Panc1 (cell line): ENCODE measurements at regions not wholly inside any gene's neighbourhood (a gene's known extent, or its start where the extent isn't known, plus 50 kb on each side); places are given as distances from the start of the nearest gene placed in this dataset.

Experiments used
- ATAC-seq: fragments of 200-7000 bp; cut with Tn5 transposase; 2 replicates; pipeline ENCODE4 v1.9.1; 2020; ENCODE audit warnings: mild to moderate bottlenecking, moderate library complexity
- BruUV-seq: library from RNA; stranded (reverse); fragments of 400-500 nt; replicated peaks from 2 replicates; lab custom pipeline; 2021; lab: Mats Ljungman, UMichigan
- CTCF ChIA-PET: fragments of 300-600 bp; sonication (Branson Sonifier 250); formaldehyde crosslinking; loops from one replicate; lab custom pipeline; 2022; ENCODE audit warnings: antibody characterized with exemption; lab: Charles Lee
- POLR2A ChIA-PET: fragments of 300-600 bp; sonication (Branson Sonifier 250); formaldehyde crosslinking; loops from one replicate; lab custom pipeline; 2022; ENCODE audit warnings: antibody characterized with exemption; lab: Charles Lee
- DNase-seq: peaks from one replicate; pipeline ENCODE4 v3.0.0-alpha.2; 2010; ENCODE audit warnings: low read depth, low spot score
- H3K27ac ChIP-seq: 2 replicates; pipeline ENCODE4 v1.5.1; 2011; ENCODE audit warnings: mild to moderate bottlenecking, low read length, inconsistent platforms
- H3K27me3 ChIP-seq: fragments of 200-500 bp; sonication (Bioruptor generic); 2 replicates; pipeline ENCODE4 v1.6.0; 2014; ENCODE audit warnings: low read length, inconsistent platforms; ENCODE audit not compliant: control insufficient read depth, insufficient read depth
- H3K36me3 ChIP-seq: fragments of 200-500 bp; sonication (Bioruptor generic); 2 replicates; pipeline ENCODE4 v1.5.1; 2014; ENCODE audit warnings: inconsistent platforms, mild to moderate bottlenecking, low read length, moderate library complexity; ENCODE audit not compliant: control insufficient read depth, insufficient read depth
- H3K4me1 ChIP-seq: 2 replicates; pipeline ENCODE4 v1.5.1; 2011; ENCODE audit warnings: inconsistent platforms, mild to moderate bottlenecking, low read length, moderate library complexity; ENCODE audit not compliant: control insufficient read depth, insufficient read depth
- H3K4me3 ChIP-seq, 2 experiments: 2 replicates each; pipeline ENCODE4 v1.5.1; 2011 to 2012; ENCODE audit warnings: low read depth in 2 of 2, low read length in 2 of 2, mild to moderate bottlenecking in 2 of 2, inconsistent platforms in 1 of 2, moderate library complexity in 1 of 2
- H3K9me3 ChIP-seq: fragments of 200-500 bp; sonication (Bioruptor generic); 2 replicates; pipeline ENCODE4 v1.5.1; 2014; ENCODE audit warnings: low read depth, mild to moderate bottlenecking, inconsistent platforms, low read length, moderate library complexity; ENCODE audit not compliant: control insufficient read depth, insufficient read depth
- POLR2AphosphoS5 ChIP-seq: IDR thresholded peaks from 2 replicates; pipeline ENCODE4 v1.6.1; 2012; ENCODE audit warnings: mild to moderate bottlenecking, low read depth, low read length, moderate library complexity
- SIN3A ChIP-seq: IDR thresholded peaks from 2 replicates; pipeline ENCODE4 v1.6.1; 2012; ENCODE audit warnings: low read depth, mild to moderate bottlenecking, low read length, moderate library complexity, borderline replicate concordance; ENCODE audit not compliant: insufficient read depth
- TCF7L2 ChIP-seq: IDR thresholded peaks from 2 replicates; pipeline ENCODE4 v1.6.1; 2011; ENCODE audit warnings: mild to moderate bottlenecking, low read depth, low read length, inconsistent platforms
- in situ Hi-C: cut with HindIII; loops from 2 replicates; pipeline ENCODE4 v1.10.0; 2016; ENCODE audit warnings: low sequenced_read_pairs, low pct_unique_long_range_greater_than_20kb
- intact Hi-C: fragments of 100-400 bp; cut with micrococcal nuclease; formaldehyde crosslinking; loops from one replicate; pipeline ENCODE4 v1.10.0; 2022; ENCODE audit not compliant: unreplicated experiment
- TF ChIP-seq, protein P1 (sequence below): fragments of 450-650 bp; IDR thresholded peaks from 2 replicates; pipeline ENCODE4 v1.5.1; 2017; ENCODE audit warnings: mild to moderate bottlenecking
- TF ChIP-seq, protein P2 (sequence below), 2 experiments: IDR thresholded peaks; 2 replicates each; pipeline ENCODE4 v1.6.1; 2011 to 2012; ENCODE audit warnings: low read depth in 2 of 2, control low read depth in 1 of 2, low read length in 1 of 2, mild to moderate bottlenecking in 1 of 2, moderate library complexity in 1 of 2; ENCODE audit not compliant: insufficient read depth in 1 of 2

- Histone ChIP-seq H3K4me3 (no peak overlapping the region), H3K36me3 (no peaks in the 10 kb centered on the region), H3K9me3 (peaks cover 3% of the 10 kb centered on the region; the same call in 1 of the 2 replicates), H3K4me1 (no peaks in the 10 kb centered on the region), H3K27me3 (no peaks in the 10 kb centered on the region), H3K27ac (no peak overlapping the region)
- no peak for ATAC-seq
- ChIA-PET CTCF (no interaction called here), POLR2A (no interaction called here)
- intact Hi-C loops (no loop called here), in situ Hi-C loops (no loop called here)
- no TSS peak for BruUV-seq
- DNase-seq = no peak
- TF ChIP-seq TCF7L2 = no peak
- TF ChIP-seq, protein P1, sequence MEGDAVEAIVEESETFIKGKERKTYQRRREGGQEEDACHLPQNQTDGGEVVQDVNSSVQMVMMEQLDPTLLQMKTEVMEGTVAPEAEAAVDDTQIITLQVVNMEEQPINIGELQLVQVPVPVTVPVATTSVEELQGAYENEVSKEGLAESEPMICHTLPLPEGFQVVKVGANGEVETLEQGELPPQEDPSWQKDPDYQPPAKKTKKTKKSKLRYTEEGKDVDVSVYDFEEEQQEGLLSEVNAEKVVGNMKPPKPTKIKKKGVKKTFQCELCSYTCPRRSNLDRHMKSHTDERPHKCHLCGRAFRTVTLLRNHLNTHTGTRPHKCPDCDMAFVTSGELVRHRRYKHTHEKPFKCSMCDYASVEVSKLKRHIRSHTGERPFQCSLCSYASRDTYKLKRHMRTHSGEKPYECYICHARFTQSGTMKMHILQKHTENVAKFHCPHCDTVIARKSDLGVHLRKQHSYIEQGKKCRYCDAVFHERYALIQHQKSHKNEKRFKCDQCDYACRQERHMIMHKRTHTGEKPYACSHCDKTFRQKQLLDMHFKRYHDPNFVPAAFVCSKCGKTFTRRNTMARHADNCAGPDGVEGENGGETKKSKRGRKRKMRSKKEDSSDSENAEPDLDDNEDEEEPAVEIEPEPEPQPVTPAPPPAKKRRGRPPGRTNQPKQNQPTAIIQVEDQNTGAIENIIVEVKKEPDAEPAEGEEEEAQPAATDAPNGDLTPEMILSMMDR = no peak
- TF ChIP-seq, protein P2, sequence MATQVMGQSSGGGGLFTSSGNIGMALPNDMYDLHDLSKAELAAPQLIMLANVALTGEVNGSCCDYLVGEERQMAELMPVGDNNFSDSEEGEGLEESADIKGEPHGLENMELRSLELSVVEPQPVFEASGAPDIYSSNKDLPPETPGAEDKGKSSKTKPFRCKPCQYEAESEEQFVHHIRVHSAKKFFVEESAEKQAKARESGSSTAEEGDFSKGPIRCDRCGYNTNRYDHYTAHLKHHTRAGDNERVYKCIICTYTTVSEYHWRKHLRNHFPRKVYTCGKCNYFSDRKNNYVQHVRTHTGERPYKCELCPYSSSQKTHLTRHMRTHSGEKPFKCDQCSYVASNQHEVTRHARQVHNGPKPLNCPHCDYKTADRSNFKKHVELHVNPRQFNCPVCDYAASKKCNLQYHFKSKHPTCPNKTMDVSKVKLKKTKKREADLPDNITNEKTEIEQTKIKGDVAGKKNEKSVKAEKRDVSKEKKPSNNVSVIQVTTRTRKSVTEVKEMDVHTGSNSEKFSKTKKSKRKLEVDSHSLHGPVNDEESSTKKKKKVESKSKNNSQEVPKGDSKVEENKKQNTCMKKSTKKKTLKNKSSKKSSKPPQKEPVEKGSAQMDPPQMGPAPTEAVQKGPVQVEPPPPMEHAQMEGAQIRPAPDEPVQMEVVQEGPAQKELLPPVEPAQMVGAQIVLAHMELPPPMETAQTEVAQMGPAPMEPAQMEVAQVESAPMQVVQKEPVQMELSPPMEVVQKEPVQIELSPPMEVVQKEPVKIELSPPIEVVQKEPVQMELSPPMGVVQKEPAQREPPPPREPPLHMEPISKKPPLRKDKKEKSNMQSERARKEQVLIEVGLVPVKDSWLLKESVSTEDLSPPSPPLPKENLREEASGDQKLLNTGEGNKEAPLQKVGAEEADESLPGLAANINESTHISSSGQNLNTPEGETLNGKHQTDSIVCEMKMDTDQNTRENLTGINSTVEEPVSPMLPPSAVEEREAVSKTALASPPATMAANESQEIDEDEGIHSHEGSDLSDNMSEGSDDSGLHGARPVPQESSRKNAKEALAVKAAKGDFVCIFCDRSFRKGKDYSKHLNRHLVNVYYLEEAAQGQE (IDR thresholded peaks at IDR 0.05; ENCODE audit: insufficient read depth in 1 of 2, low read depth in 2 of 2, low read length in 1 of 2) = no peak
- no peak for TF ChIP-seq POLR2AphosphoS5
- TF ChIP-seq SIN3A = no peak
Observed at GRCh38 chr1:82454431-82454830, 653.7 kb downstream of the ADGRL2 start.

DNA sequence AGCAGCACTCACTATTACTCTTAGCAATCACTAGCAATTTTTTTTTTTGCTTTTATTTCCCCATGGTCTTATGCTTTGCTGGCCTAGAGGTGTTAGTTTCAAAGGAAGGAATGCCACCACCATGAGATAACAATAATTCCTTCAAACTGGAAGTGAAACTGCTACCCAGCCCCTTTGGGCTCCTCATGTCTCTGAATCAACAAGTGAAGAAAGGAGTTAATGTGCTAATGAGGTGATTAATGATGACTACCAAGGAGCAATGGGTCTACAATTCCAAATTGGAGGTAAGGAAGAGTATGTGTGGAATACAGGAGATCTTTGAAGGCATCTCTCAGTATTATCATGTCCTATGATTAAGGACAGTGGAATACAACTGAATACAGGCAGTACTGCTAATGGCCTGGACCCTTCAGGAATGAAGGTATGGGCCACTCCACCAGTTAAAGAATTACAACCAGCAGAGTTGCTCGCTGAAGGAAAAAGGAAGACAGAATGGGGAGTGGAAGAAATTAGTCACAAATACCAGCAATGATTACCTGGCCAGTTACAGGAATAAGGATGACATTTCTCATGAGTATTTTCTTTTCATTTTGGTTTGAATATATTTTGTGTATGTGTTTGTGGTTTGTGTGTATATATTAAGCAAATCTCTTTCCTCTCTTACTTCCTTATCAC lies 652.9 kb downstream of the ADGRL2 start:
- ChIA-PET CTCF (no interaction called here), POLR2A (no interaction called here)
- Histone ChIP-seq H3K27me3 (no peaks in the 10 kb centered on the region), H3K4me3 (no peak overlapping the region), H3K36me3 (no peaks in the 10 kb centered on the region), H3K4me1 (no peaks in the 10 kb centered on the region), H3K9me3 (peaks cover 3% of the 10 kb centered on the region; the same call in 1 of the 2 replicates), H3K27ac (no peak overlapping the region)
- no TSS peak for BruUV-seq
- in situ Hi-C loops = no loop called here
- intact Hi-C loops = no loop called here
- TF ChIP-seq, protein P2 (IDR thresholded peaks at IDR 0.05; ENCODE audit: insufficient read depth in 1 of 2, low read depth in 2 of 2, low read length in 1 of 2) = no peak
- TF ChIP-seq, protein P1 = no peak
- TF ChIP-seq TCF7L2 (no peak), POLR2AphosphoS5 (no peak), SIN3A (no peak)
- DNase-seq (no peak), ATAC-seq (no peak)
